Gastroesophageal sphincter (tissue), 3 donors: ENCODE measurements at regions not wholly inside any gene's neighbourhood (a gene's known extent, or its start where the extent isn't known, plus 50 kb on each side); places are given as distances from the start of the nearest gene placed in this dataset.

Experiments used
- EP300 ChIP-seq: sonication (generic); formaldehyde crosslinking; IDR thresholded peaks from one replicate; pipeline ENCODE4 v1.6.1; 2017; ENCODE audit warnings: antibody characterized with exemption, mild to moderate bottlenecking
- TF ChIP-seq, protein P1 (sequence below), 4 experiments: fragments of 200-600 bp in 2 of 4; fragments of 450-650 bp in 2 of 4; sonication (generic) in 1 of 4; IDR thresholded peaks; one replicate each; pipeline ENCODE4 v1.5.1; 2017 to 2019; ENCODE audit warnings: antibody characterized with exemption in 4 of 4, mild to moderate bottlenecking in 2 of 4, moderate library complexity in 2 of 4

DNA sequence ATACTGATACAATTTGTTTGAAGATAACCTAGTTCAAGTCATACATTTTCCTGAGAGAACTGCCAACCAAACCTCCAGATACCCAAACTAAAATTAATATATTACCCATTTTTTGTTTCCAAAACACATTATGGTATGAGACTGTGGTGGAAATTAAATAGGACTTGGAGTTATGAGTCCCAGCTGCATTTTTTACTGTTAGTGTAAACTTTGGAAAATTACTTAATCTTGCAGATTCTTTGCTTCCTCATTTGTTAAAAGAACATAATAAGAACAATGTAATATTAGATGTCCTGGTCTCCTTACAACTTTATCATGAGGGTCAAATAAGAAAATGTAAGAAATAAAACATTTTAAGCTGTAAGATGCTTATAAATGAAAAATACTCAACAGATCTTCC, 98.2 kb upstream of the TRIB2 start:
- TF ChIP-seq, protein P1, sequence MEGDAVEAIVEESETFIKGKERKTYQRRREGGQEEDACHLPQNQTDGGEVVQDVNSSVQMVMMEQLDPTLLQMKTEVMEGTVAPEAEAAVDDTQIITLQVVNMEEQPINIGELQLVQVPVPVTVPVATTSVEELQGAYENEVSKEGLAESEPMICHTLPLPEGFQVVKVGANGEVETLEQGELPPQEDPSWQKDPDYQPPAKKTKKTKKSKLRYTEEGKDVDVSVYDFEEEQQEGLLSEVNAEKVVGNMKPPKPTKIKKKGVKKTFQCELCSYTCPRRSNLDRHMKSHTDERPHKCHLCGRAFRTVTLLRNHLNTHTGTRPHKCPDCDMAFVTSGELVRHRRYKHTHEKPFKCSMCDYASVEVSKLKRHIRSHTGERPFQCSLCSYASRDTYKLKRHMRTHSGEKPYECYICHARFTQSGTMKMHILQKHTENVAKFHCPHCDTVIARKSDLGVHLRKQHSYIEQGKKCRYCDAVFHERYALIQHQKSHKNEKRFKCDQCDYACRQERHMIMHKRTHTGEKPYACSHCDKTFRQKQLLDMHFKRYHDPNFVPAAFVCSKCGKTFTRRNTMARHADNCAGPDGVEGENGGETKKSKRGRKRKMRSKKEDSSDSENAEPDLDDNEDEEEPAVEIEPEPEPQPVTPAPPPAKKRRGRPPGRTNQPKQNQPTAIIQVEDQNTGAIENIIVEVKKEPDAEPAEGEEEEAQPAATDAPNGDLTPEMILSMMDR (IDR thresholded peaks at IDR 0.05): no peak
- TF ChIP-seq EP300: no peak
